ENCODE measurements at regions not wholly inside any gene's neighbourhood (a gene's known extent, or its start where the extent isn't known, plus 50 kb on each side); places are given as distances from the start of the nearest gene placed in this dataset.

DNA sequence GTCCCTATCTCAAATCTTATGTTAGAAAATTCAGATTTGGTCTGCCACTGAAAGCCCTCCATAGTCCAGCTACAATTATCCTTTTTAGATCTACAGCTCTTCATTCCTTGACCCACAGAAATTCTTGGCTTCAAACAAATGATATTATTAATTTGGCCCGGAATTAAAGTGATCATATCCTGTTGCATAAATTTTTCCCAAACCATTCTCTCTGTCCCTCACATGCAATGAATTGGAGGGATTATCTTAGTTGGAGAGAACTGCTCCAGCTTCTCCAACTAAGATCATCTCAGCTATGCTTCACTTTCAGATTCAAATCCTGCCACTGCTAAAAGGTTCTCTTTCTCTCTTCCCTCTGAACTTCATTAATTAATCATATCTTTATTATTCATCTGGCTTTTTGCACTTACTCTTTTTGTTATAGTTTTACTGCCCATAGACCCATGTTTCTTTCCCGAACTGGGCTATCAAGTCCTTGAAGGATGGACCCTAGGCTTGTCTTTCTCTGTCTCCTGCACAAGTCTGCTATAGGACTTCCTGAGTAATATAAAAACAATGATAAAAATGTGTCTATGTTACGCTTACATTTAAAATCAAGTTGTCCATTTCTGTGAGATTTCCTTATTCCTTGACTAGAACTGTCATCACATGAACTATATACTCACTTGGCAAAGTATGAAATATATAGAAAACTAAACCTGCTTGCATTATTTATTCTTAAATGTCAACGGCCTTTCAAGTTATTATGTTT is 493.9 kb upstream of the MARCKS start:
- Histone ChIP-seq H3K36me3 (no peaks in the 10 kb centered on the region), H3K4me1 (peaks cover 19% of the 10 kb centered on the region)
- TF ChIP-seq, protein P1, sequence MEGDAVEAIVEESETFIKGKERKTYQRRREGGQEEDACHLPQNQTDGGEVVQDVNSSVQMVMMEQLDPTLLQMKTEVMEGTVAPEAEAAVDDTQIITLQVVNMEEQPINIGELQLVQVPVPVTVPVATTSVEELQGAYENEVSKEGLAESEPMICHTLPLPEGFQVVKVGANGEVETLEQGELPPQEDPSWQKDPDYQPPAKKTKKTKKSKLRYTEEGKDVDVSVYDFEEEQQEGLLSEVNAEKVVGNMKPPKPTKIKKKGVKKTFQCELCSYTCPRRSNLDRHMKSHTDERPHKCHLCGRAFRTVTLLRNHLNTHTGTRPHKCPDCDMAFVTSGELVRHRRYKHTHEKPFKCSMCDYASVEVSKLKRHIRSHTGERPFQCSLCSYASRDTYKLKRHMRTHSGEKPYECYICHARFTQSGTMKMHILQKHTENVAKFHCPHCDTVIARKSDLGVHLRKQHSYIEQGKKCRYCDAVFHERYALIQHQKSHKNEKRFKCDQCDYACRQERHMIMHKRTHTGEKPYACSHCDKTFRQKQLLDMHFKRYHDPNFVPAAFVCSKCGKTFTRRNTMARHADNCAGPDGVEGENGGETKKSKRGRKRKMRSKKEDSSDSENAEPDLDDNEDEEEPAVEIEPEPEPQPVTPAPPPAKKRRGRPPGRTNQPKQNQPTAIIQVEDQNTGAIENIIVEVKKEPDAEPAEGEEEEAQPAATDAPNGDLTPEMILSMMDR (IDR thresholded peaks at IDR 0.05; ENCODE audit: low read depth, low read length) = no peak

DNA sequence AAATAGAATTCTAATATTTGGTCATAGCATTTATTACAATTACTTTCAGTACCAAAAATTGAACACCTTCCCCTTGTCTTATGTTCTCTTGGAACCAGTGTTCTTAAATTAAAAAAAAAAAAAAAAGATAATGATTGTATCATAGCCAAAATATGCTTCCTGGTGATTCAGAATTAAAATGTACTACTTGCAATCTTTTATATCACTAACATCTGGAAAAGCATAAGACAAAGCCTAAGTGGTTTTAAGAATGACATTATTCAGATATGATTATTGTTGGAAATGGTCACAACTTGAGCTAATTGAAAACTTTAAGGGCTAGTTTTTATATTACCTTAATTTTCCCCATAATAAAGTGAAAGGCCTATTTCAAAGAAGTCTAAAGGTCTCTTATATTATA is 493.3 kb upstream of the MARCKS start:
- no peaks in the 10 kb centered on the region for H3K36me3 ChIP-seq
- no peak overlapping the region for H3K4me3 ChIP-seq (ENCODE audit: low read depth, low read length)
- TF ChIP-seq, protein P1 (IDR thresholded peaks at IDR 0.05; ENCODE audit: low read depth, low read length) = no peak
- H3K27me3 ChIP-seq = no peaks in the 10 kb centered on the region
- no peaks in the 10 kb centered on the region for H3K9me3 ChIP-seq
- DNase-seq = no peak
- peaks cover 15% of the 10 kb centered on the region for H3K4me1 ChIP-seq

More for the DNA sequence above, 493.9 kb upstream of the MARCKS start:
- no peak for DNase-seq
- Histone ChIP-seq H3K4me3 (ENCODE audit: low read depth, low read length) (no peak overlapping the region), H3K27me3 (no peaks in the 10 kb centered on the region), H3K9me3 (no peaks in the 10 kb centered on the region)

DNA sequence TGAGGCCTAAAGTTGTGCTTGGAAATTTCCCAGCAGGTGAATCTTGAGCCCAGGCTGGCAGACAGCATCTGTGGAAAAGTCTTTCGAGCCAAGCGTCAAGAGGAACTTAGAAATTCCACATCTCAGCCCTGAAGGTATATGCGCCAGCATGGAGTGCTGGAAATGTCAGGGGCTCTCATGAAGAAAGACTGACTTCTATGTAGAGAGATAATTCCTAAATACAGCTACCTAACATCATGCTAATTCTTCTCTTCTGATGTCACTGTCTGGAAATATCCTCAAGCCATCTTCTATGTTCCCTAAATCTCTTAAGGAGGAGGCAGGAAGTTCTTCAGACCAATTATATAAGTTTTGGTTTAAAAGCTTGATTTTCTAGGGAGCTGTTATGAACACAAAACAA is 492.4 kb upstream of the MARCKS start:
- Histone ChIP-seq H3K27me3 (no peaks in the 10 kb centered on the region), H3K4me1 (peaks cover 10% of the 10 kb centered on the region; the same call in 1 of the 2 replicates), H3K4me3 (ENCODE audit: low read depth, low read length) (no peak overlapping the region), H3K36me3 (no peaks in the 10 kb centered on the region), H3K9me3 (no peaks in the 10 kb centered on the region)
- TF ChIP-seq, protein P1 (IDR thresholded peaks at IDR 0.05; ENCODE audit: low read depth, low read length) = no peak
- no peak for DNase-seq

DNA sequence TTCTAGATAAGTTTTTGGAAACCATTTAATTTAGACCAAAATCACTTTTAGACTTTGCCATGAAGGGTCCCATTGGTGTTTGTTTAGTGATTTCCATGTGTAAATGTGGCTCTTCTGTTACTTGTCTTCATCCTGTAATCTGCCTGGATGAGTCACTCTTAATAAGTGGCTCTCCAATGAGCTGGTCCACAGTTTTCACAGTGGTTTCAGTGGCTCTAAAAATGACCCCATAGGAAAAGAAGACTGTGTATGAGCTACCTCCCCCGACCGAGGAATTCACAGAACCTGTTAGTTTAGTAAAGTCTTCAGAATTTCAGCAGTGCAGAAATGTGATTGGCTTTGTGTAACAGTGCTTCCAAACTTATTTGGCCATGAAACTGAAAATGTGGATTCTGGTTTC is 492.0 kb upstream of the MARCKS start:
- Histone ChIP-seq H3K27me3 (no peaks in the 10 kb centered on the region), H3K4me3 (ENCODE audit: low read depth, low read length) (no peak overlapping the region), H3K36me3 (no peaks in the 10 kb centered on the region), H3K9me3 (no peaks in the 10 kb centered on the region), H3K4me1 (peaks cover 9% of the 10 kb centered on the region; the same call in 1 of the 2 replicates)
- DNase-seq = no peak
- TF ChIP-seq, protein P1 (IDR thresholded peaks at IDR 0.05; ENCODE audit: low read depth, low read length) = no peak

DNA sequence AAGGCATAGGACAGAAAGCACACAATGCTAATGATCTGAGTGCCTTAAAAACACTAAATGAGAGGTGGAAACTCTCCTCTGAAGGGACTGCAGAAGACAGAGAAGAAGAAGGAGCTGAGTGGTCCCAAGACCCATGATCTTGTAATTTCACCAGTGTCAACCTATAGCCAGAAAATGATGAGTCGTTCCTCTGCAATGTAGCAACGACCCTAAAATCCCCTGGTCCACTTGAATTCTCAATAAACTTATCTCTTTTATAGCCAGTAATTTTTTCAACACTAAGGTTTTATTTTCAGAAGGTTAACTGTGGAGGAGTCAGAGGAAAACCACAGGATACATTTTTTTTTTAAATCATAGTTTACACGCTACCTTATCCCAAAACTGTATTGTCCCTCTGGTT is 490.6 kb upstream of the MARCKS start:
- TF ChIP-seq, protein P1 (IDR thresholded peaks at IDR 0.05; ENCODE audit: low read depth, low read length) = no peak
- Histone ChIP-seq H3K9me3 (no peaks in the 10 kb centered on the region), H3K27me3 (no peaks in the 10 kb centered on the region), H3K4me3 (ENCODE audit: low read depth, low read length) (no peak overlapping the region), H3K4me1 (no peaks in the 10 kb centered on the region; the same call in 1 of the 2 replicates), H3K36me3 (no peaks in the 10 kb centered on the region)
- no peak for DNase-seq
